GM18511 (cell line): ENCODE measurements at regions not wholly inside any gene's neighbourhood (a gene's known extent, or its start where the extent isn't known, plus 50 kb on each side); places are given as distances from the start of the nearest gene placed in this dataset.
"Not testable (repeated sequence)": the region's sequence is repeated elsewhere in the genome, so short reads cannot be mapped to it uniquely, and the experiment has no call there.

Experiments used
- ATAC-seq: cut with Tn5 transposase; IDR thresholded peaks from one replicate; pipeline ENCODE4 v1.9.1; 2021; ENCODE audit warnings: mild to moderate bottlenecking, moderate library complexity; ENCODE audit not compliant: unreplicated experiment

DNA sequence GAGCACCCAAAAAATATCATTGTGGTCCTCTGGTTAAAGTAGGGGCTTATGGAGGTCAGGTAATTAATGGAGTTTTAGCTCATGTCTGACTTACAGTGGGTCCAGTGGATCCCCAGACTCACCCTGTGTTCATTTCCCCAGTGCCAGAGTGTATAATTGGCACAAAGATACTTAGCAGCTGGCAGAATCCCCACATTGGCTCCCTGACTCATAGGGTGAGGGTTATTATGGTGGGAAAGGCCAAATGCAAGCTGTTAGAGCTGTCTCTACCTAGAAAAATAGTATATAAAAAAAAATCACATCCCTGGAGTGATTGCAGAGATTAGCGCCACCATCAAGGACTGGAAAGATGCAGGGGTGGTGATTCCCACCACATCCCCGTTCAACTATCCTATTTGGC is 1067.6 kb upstream of the ACVR2A start:
- ATAC-seq: no peak

DNA sequence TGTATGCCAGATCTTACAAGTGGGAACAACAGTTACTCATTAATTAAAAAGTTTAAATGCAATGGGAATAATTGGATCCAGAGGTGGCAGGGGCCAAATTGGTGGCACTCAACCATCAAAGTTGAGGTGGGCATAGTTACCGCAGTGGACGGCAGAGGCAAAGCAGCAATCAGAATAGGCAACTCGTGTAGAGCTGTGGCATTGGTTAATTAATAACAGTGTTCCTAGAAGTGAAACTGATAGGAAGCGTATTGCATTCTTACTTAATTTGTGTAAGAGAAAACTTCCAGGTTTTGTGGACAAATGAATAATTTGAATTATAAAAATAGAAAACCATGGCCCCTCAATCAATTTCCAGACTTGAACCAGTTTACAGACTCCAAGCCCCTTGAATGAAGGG is 1068.2 kb upstream of the ACVR2A start:
- no peak for ATAC-seq

DNA sequence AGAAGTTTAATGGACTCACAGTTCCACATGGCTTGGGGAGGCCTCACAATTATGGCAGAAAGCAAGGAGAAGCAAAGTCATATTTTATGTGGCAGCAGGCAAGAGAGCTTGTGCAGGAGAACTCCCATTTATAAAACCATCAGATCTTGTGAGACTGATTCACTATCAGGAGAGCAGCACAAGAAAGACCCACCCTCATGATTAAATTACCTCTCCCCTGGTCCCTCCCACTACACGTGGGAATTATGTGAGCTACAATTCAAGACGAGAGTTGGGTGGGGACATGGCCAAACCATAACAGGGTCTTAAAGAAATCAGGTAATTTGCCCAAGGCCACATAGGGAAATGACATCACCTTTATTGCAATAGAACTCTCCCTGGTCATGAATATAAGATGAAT is 1073.3 kb upstream of the ACVR2A start:
- no peak for ATAC-seq

DNA sequence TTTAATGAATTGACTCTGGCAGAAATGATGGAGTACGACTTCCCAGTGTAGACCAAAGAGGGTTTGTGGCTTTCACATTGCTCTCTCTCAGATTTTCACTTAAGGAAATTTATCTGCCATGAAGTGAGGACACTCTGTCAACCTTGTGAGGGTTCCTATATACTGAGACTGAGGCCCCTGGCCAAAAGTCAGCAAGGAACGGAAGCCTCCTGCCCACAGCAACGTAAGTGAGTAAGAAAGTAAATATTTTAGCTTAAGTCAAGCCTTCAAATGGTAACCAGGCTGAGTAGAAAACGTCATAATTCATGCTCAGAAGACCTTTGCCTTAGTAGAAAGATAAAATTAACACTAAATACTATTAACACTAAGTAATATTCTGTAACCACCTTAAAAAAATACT is 1080.5 kb upstream of the ACVR2A start:
- ATAC-seq: no peak

DNA sequence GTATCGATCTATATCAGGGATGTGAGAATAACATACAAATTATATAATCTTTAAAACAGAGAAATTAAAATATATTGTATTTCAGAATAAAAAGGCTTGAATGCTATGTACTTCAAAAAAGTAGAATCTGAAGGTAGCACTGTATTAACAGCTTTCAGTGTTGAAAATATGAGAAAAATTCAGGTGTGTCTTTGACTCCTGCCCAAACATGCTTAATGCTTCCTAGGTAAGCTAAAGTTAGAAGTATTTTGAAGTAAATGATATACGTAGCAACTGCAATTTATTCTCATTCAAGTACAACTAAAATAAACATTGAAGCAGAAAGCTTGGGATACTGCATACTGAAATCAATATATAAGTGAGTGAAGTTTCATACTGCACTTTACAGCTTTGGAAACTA is 1082.0 kb upstream of the ACVR2A start:
- ATAC-seq: no peak

DNA sequence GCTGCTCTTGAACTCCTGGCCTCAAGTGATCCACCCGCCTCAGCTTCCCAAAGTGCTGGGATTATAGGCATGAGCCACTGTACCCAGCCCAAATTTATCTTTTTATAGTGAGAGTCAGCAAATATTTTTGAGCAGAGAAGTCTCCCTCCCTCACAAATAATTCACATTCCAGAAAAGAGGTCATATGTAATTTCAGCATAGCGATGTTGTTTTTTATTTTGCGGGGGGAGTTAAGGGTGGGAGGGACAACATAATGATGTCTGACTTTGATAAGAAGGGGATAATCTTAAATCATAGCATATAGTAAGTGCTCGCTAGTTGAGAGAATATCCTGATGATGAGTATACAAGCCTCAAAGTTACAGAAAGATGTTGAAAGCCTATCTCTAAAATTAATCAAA is 1090.2 kb upstream of the ACVR2A start:
- no peak for ATAC-seq

DNA sequence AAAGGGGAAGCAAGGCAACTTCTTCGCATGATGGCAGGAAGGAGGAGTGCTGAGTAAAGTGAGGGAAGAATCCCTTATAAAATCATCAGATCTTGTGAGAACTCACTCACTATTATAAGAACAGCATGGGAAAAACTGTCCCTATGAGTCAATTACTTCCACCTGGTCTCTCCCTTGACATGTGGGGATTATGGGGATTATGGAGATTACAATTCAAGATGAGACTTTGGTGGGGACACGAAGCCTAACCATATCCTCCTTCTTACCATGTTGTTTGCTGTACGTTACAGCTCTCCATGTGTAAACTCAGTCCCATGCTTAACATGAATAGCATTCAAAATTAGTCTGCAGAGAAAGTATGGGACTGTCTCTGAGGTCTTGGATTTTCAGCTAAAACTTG is 1096.8 kb upstream of the ACVR2A start:
- no peak for ATAC-seq

DNA sequence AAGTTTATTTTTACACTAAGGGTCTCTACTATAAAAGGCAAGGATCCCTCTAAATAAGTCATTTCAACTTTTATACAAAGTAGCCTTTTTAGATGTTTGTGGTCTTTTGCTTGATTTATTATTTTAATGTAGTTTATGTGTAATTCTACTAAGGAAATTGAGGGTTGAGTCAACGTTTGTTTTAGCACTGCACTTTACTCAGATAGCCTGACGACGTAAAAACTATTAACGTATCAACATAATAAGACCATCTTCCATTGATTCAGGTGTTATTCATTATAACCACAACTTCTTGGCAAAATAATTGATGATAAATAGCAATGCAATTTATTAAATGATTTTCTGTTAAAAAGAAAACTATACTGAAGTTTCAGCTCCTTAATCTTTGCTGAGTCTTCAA is 1103.6 kb upstream of the ACVR2A start:
- no peak for ATAC-seq

DNA sequence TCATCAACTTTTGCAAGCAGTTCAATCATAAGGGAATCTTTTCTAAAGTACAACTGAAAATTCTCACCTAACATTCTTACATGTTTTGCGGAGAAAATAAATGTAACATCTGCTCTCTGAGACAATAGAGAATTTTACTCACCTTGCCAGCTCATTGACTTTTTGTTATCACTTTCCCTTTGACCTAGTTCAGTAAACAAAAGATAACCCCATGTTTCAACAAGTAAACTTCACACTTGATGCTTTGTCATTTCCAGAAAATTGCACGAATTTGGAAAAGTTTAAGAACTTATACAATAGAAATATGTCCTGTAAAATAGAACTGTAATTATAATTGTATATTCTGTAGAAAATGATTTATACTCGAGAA is 1110.0 kb upstream of the ACVR2A start:
- no peak for ATAC-seq

DNA sequence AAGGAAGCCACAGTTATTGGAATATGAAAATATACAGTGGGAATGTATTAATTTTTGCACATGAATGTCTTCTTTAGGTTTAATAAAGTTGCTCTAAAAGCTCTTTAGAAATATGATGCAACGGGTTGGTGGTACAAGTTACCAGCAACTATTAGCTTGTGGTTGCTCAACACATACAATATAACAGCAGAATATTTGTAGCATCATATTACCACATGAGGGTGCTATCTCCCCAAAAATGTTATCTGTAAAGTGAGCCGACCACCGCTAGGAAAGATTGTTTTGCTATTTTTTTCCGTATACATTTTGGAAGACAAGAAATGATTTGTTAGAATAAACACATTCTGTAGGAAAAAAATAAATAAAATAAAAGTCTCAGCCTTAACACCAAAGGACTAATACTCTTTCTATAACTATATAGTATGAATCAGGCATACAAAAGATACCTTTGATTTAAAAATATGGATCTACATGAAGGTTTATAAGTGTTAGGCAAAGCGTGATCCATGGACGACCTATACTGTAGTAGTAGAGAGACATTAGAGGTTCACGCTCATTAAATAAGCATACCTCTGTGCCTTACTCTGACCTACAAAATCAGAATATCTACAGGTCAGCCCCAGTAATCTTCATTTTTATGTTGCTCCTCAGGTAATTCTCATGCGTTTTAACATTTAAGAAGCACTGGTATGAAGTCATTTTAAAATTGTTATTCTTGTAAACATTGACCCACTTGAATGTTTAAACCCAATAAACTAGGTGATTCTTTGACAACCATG is 1110.6 kb upstream of the ACVR2A start:
- ATAC-seq: peak; percentile 81

DNA sequence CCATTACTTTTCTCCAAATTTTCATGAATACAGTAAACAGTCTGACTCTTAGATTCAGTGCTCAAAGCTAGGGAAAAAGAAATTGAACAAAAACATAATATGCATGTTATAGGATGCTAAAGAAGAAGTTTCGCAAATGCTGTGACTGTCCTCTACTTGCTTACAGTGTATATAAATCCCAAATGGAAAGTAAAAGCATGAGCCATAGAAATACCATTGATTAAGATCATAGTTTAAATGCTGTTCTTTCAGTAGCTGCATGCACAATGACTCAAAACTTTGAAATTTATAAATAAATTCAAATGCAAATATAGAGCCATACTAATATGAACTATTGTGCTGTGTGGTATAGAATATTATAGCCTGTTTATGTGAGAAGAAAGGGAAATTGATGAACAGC is 1113.9 kb upstream of the ACVR2A start:
- ATAC-seq: no peak

DNA sequence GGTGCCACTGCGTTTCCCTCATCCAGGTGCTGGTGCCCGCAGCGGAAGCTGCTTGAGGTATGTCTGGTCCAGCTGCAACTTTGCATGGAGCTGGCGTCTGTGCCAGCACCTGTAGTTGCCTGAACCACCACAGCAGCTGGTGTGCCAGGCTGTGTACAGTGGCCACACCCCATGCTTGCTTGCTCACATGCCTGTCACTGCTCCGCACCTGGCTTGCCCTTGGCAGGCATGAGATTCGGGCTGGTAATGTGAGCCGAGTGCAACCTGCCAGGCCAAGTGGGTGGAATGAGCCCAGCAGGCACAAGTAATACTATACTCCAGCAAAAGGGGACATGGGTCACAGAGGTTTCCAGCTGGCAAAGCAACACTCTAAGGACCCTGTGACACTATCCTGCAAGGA is 1123.3 kb upstream of the ACVR2A start:
- no peak for ATAC-seq

DNA sequence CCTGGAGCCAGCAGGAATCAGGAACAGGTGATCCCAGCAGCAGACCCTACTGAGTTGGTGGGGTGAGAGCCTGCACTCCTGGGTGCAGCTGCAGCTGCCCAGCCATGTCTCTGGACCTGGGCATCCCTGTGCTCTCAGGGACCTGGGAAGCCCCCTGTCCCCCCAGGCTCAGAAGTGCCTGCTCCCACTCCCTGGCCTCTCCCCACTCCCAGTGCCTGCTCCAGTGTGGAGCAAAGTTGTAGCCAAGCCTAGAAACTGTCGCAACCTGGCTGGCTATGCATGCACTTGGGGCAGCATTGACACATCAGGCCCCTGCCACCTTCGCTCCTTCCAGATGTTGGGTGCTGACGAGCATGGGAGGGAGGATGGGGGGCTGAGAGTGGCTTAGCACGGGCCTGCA is 1124.7 kb upstream of the ACVR2A start:
- no peak for ATAC-seq

DNA sequence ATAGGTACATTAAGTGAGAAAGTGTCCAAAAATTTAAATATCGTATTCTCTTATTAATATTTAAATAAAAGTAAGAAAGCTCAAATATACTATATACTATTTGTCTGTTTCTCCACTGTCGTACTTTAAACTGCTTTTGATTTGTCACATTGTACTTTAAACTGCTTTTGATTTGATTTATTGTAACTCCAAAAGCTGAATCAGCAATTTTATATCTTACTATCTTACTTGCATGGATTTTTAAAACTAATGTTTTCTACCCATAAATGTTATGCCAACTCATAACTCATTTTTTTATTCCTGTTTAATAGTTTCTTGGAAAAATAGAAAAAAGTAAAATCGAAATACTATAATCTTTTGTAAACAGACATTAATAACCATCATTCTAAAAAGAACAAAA is 1128.2 kb upstream of the ACVR2A start:
- ATAC-seq: no peak

DNA sequence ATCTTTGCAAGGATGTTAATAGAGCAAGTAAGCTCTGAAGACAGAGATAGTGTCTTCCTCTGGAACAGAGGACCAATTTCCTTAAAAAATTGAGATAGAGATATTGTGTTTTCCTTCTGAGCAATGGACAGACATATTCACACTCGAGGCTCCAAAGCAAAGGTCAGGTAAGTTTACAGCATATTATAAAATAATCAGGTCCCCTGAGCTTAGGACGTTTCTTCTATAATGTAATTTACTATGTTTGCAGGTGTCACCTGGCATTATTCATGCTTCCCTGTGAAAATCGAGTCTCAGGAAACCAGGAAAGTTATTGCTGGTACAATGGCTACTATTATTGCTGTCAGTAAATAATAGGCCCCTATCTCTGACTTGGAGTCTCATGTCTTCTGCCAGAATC is 1135.8 kb upstream of the ACVR2A start:
- ATAC-seq: no peak

DNA sequence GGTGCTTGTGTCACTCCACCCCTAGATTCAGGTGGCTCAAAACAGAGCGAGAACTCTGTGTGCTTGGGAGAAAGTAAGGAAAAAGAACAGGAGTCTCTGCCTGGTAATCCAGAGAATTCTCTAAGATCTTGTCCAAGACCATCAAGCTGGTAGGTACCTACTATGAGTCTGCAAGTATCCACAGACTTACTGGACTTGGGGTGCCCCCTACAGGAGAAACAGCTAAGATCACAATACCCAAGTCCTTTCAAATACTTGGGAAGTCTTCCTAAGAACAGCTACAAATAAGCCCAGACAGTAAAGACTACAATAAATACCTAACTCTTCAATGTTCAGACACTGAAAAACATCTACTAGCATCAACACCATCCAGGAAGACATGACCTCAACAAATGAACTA is 1143.6 kb upstream of the ACVR2A start:
- no peak for ATAC-seq

DNA sequence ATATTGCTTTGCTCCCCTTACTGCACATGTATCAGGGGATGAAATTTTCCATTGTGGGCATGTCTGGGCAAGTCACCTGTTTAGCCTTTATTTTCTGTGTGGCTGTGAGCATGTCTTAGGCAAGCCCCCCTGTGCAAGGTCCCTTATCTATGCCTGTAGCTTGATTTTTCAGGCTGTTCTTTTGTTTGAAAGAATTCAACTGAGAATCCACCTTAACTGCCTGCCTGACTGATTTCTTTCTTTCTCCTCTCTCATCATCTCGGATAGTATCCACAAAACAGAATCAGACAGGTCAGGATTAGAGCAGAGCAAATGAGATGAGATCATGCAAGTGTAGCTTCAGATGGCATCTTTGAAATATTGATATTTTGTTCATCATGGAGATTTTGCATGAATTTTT is 1147.5 kb upstream of the ACVR2A start:
- no peak for ATAC-seq

DNA sequence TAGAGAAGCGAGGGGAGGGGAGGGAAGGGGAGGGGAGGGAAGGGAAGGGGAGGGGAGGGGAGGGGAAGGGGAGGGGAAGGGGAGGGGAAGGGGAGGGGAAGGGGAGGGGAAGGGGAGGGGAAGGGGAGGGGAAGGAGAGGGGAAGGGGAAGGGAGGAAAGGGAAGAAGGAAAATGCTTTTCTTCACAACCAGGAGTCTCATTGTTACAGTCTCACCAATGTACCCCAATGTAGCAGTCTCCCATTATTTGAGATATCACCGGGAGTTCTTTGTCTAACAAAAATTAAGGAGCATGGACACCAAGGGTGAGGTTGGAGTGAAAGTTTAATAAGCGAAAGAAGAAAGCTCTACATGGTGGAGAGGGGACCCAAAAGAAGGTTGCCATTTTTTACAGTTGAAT is 1148.0 kb upstream of the ACVR2A start:
- ATAC-seq: not testable (repeated sequence)

DNA sequence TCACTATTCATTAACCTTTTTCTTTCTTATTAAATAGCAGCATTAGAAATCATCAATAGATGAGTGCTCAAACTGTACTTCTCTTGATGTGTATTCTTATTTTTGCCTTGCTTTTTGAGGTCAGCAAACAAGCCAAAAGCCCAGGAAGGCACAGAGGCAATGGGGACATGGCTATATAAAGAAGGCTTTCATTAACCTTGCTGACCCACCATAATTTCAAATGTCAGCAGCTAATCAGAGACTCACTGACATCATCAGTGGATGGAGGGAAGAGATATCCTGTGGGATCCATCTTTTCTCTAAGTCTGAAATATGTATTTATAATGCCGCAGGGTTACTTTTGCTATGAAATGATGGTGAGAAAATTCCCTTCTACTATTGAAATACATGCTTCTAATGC is 1162.8 kb upstream of the ACVR2A start:
- ATAC-seq: no peak

DNA sequence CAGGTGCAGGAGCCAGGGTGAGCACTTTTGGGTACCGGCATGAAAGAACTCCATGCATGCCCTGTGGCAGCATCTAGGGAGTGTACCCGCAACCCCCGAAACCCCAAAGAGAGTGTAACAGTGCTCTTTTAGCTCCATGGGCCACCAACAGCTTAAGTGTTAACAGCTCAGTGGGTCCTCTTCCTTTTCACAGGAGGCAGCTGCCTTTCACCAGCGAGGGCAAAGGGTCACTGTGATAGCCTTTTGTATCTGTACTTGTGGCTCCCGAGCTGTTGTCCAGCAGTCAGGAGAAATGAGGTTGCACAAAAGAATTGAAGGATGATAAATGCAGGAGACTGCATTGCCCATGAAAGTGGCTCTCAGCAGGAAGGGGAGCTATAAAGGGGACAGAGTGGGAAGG is 1166.3 kb upstream of the ACVR2A start:
- no peak for ATAC-seq

DNA sequence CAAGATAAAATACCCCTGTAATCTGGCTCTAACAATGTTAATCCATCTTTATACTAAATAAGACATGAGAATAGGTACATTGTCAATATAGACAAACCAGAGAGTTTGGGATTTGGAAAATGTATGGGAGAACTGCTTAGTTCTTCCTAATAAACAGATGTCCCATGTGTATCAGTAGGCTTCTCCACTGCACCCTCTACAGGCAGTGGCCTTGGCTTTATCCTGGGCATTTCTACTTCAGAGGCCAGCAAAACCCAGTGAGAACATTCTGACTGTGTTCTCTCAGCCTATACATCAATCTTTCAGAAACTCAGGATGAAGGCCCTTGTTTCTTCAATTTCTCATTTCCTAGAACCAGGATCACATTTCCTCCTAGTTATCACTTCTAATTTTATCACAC is 1167.5 kb upstream of the ACVR2A start:
- no peak for ATAC-seq

DNA sequence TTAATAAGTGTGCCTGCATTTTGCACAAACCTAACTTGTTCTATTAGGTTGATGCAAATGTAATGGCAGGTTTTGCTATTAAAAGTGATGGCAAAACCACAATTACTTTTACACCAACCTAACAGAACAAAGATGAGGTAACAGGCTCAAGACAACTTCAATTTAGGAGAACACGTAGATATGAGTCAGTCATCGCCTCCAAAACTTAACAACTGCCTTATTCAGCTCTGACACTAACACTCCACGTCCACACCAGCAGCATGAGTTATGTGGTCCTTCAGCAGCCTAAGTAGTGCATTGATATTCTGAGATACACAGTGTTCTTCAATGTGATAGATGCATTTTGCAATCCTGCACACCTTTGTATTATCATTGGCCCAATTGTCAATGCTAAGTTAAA is 1175.1 kb upstream of the ACVR2A start:
- ATAC-seq: no peak

DNA sequence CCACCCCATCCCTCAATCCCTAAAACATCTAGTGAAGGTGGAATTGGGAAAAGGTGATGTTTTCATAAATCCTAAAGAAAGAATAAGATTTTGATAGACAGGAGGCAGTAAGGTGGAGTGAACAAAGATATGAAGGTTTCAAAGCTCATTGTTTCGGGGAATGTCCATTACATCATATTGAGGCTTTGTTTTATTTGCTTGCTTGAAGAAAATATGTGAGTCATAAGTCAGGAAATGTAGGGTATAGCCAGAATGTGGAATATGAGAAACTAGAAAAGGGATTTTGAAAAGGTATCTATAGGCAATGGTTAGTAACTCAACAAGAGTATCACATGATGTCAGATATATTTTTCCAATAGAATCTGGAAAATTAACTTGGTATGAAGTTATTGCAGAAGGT is 1178.5 kb upstream of the ACVR2A start:
- ATAC-seq: no peak
